Activated naive CD8-positive, alpha-beta T cell treated with anti-CD3 and anti-CD28 coated beads, Interleukin-2, amount 50 U/mL, for 16 hours (primary cell): ENCODE measurements at regions not wholly inside any gene's neighbourhood (a gene's known extent, or its start where the extent isn't known, plus 50 kb on each side); places are given as distances from the start of the nearest gene placed in this dataset.

Source experiments
- DNase-seq: peaks from one replicate; pipeline ENCODE4 v3.0.0-alpha.2; 2020; ENCODE audit warnings: low read depth, low spot score

- DNase-seq: no peak
Observed at GRCh38 chr2:128469203-128469602, 150.5 kb upstream of the HS6ST1 start.

- DNase-seq: no peak
Observed at GRCh38 chr2:128469875-128470274, 151.2 kb upstream of the HS6ST1 start.

GRCh38 chr2:128472789-128473174 is 154.1 kb upstream of the HS6ST1 start:
- no peak for DNase-seq

- DNase-seq: no peak
Observed at GRCh38 chr2:128473175-128474035, 154.7 kb upstream of the HS6ST1 start.

- no peak for DNase-seq
Observed at GRCh38 chr2:128474036-128474955, 155.6 kb upstream of the HS6ST1 start.

- no peak for DNase-seq
Observed at GRCh38 chr2:128474962-128475361, 156.3 kb upstream of the HS6ST1 start.

- DNase-seq: no peak
Observed at GRCh38 chr2:128475427-128476211, 157.0 kb upstream of the HS6ST1 start.

GRCh38 chr2:128477026-128477820 is 158.6 kb upstream of the HS6ST1 start:
- no peak for DNase-seq

GRCh38 chr2:128477891-128478290 is 159.2 kb upstream of the HS6ST1 start:
- no peak for DNase-seq

- DNase-seq: no peak
Observed at GRCh38 chr2:128485761-128486639, 167.3 kb upstream of the HS6ST1 start.

GRCh38 chr2:128486640-128487375 is 168.1 kb upstream of the HS6ST1 start:
- no peak for DNase-seq

- no peak for DNase-seq
Observed at GRCh38 chr2:128487650-128488387, 169.2 kb upstream of the HS6ST1 start.

GRCh38 chr2:128488434-128488833 is 169.8 kb upstream of the HS6ST1 start:
- no peak for DNase-seq

GRCh38 chr2:128489526-128490273 is 171.0 kb upstream of the HS6ST1 start:
- no peak for DNase-seq

- no peak for DNase-seq
Observed at GRCh38 chr2:128490321-128490720, 171.7 kb upstream of the HS6ST1 start.

GRCh38 chr2:128490881-128491691 is 172.4 kb upstream of the HS6ST1 start:
- DNase-seq: no peak

- DNase-seq: no peak
Observed at GRCh38 chr2:128491692-128492244, 173.1 kb upstream of the HS6ST1 start.
